Duodenal mucosa (tissue), 2 donors: ENCODE measurements at regions not wholly inside any gene's neighbourhood (a gene's known extent, or its start where the extent isn't known, plus 50 kb on each side); places are given as distances from the start of the nearest gene placed in this dataset.

ENCODE experiments used
- H3K27ac ChIP-seq: one replicate; pipeline ENCODE4 v1.7.0; 2013; ENCODE audit warnings: low read depth, low read length
- H3K27me3 ChIP-seq, 2 donors: one replicate each; pipeline ENCODE4 v1.7.0; 2013; ENCODE audit warnings: low read length in 2 of 2, control low read depth in 1 of 2; ENCODE audit not compliant: insufficient read depth in 2 of 2, control insufficient read depth in 1 of 2
- H3K36me3 ChIP-seq, 2 donors: one replicate each; pipeline ENCODE4 v1.7.0; 2013; ENCODE audit warnings: low read length in 2 of 2, control low read depth in 1 of 2; ENCODE audit not compliant: insufficient read depth in 2 of 2, control insufficient read depth in 1 of 2
- H3K4me1 ChIP-seq, 2 donors: one replicate each; pipeline ENCODE4 v1.7.0; 2013; ENCODE audit warnings: low read length in 2 of 2, control low read depth in 1 of 2; ENCODE audit not compliant: insufficient read depth in 2 of 2, control insufficient read depth in 1 of 2
- H3K4me3 ChIP-seq, 2 donors: one replicate each; pipeline ENCODE4 v1.7.0; 2013; ENCODE audit warnings: low read length in 2 of 2, low read depth in 1 of 2
- H3K9ac ChIP-seq, 2 donors: one replicate each; pipeline ENCODE4 v1.7.0; 2013; ENCODE audit warnings: low read length in 2 of 2, low read depth in 1 of 2
- H3K9me3 ChIP-seq, 2 donors: one replicate each; pipeline ENCODE4 v1.7.0; 2013; ENCODE audit warnings: low read length in 2 of 2, control low read depth in 1 of 2; ENCODE audit not compliant: control insufficient read depth in 1 of 2

DNA sequence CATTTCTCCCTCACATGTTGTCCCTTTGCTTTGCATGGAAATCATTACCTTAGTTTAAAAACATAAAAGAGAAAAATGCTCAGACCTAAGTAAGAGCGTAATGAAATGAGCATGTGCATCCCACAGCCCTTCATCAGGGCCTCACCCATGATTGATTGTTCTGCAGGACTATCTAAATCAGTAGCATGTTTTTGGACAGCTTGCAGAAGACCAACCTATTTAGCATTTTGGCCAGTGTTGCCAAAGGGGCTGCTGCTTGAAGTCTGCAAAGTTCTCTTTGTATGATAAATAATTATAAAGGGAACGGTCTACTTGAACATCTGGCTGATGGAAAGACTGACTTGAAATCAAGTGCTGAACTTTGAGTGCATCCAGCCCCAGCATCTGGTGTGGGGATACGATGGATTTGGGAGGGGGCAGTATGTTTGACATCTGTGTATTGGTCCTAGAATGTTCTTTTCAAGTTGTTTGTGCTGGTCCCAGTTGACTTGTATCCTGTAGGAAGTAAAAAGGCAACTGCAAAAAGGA lies 76.1 kb upstream of the LIMCH1 start:
- H3K36me3 ChIP-seq, result no peaks in the 10 kb centered on the region
- H3K9me3 ChIP-seq, result no peaks in the 10 kb centered on the region
- no peak overlapping the region for H3K27ac ChIP-seq
- H3K27me3 ChIP-seq, result no peaks in the 10 kb centered on the region
- H3K4me3 ChIP-seq, result no peak overlapping the region
- no peak overlapping the region for H3K9ac ChIP-seq
- no peaks in the 10 kb centered on the region for H3K4me1 ChIP-seq

DNA sequence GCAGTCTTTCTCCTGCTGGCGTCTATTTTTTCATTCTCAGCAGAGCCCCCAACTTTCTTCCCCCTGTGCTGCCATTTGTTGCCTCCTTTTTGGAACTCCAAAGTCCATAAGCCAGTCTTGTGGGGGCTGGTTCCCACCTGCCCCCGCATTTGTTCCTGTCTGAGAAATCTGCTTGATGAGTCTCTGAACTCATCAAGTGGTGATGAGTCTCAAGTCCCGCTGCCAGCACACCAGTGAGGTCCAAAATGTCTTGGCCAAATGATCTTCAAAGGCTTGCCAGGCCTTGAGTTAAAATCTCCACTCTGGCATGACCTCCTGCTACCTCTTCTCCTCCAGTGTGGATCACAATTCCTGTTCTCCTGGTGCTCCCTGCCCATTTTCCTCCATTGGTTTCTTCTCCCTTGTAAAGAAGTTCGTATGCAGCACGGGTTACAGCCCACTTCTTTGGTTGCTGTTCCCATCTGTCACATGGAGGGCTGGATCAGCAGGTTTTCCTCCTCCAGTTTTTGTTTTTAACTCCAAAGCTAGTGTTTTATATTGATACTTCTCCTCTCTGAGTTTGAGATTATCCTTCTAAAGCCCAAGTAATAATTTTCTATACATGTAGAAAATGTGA lies 72.7 kb upstream of the LIMCH1 start:
- H3K27ac ChIP-seq, result no peak overlapping the region
- H3K4me3 ChIP-seq, result no peak overlapping the region
- no peak overlapping the region for H3K9ac ChIP-seq
- no peaks in the 10 kb centered on the region for H3K27me3 ChIP-seq
- no peaks in the 10 kb centered on the region for H3K4me1 ChIP-seq
- H3K9me3 ChIP-seq, result no peaks in the 10 kb centered on the region
- H3K36me3 ChIP-seq, result no peaks in the 10 kb centered on the region

DNA sequence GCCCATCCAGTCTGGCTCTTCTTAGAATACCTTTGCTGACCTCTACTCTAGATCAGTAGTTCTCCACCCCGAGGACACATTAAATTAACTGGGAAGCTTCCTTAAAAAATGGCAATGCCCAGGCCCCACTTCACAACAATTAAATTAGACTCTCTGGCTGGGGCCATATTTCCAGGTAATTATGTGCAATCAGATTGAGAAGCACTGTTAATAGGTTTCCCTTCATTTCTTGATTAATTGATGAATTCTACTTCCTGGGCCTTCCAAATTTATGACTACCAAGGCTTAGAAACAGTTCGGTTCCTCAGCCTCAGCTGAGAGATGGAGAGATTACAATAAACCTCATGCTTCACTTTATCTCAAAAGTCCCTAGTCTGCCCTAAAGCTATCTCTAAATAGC lies 71.7 kb upstream of the LIMCH1 start:
- Histone ChIP-seq H3K4me1 (no peaks in the 10 kb centered on the region), H3K27ac (no peak overlapping the region), H3K27me3 (no peaks in the 10 kb centered on the region), H3K9ac (no peak overlapping the region), H3K36me3 (no peaks in the 10 kb centered on the region), H3K4me3 (no peak overlapping the region), H3K9me3 (no peaks in the 10 kb centered on the region)

DNA sequence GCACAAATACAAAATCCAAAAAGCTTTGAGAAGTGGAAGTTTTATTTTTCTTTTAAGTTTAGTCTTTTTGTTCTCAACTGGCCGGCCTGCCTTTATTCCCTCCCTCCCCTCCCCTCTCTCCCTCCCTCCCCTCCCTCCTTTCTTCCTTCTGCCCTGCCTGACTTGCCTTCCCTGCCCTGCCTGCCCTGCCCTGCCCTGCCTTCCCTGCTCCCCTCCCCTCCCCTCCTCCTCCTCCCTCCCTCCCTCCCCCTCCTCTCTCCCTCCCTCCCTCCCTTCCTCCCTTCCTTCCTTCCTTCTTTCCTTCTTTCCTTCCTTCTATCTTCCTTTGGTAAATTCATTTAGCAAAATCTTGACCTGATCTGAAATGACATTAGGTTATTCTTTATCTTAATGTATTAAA lies 69.8 kb upstream of the LIMCH1 start:
- no peak overlapping the region for H3K27ac ChIP-seq
- H3K4me3 ChIP-seq, result no peak overlapping the region
- H3K4me1 ChIP-seq, result no peaks in the 10 kb centered on the region

DNA sequence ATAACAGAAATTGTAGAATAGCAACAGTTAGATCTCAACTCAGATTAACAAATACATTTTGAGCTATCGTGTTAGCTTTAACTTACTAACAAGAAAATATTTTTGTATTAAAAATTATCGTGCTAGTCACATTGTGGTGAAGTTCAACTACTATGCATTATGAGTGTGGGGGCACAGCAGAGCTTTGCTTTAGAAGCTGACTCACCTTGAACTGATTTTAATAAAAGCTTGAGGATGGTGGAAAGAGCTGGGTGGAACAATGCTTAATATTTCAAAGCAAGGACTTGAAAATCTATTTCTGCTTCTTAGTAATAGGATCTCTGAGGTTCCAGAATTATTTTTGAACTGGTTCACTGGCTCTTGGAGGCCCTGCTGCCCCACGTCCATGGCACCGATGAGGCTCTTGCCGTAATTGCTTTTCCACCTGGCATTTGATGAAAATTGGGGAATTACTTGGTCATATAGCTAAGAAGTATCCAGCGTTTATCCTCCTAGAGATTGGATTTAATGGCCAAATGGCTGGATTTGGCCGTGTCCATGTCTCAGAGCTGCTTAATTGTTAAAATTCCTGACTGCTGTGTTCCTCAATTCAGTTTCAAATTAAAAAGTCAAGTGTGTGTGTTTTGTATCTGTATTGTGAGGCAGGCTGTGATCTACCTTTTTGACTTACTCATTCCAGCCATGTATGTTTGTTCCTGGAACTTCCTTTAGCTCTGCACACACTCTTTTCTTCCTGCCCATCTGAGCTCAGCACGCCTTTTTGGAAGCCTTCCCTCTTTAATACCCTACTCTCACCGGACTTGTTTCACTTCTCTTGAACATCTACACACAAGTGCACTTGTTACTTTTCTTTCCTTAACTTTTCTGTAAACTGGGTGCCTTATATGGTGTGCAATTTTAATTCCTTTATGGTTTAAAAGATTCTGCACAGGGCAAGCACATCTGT lies 66.6 kb upstream of the LIMCH1 start:
- no peak overlapping the region for H3K27ac ChIP-seq
- H3K4me1 ChIP-seq, result no peaks in the 10 kb centered on the region
- H3K9me3 ChIP-seq, result no peaks in the 10 kb centered on the region
- no peaks in the 10 kb centered on the region for H3K36me3 ChIP-seq
- no peak overlapping the region for H3K9ac ChIP-seq
- H3K4me3 ChIP-seq, result no peak overlapping the region
- H3K27me3 ChIP-seq, result no peaks in the 10 kb centered on the region

More for the DNA sequence above, 69.8 kb upstream of the LIMCH1 start:
- H3K9ac ChIP-seq, result no peak overlapping the region
- no peaks in the 10 kb centered on the region for H3K36me3 ChIP-seq
- no peaks in the 10 kb centered on the region for H3K27me3 ChIP-seq
- H3K9me3 ChIP-seq, result no peaks in the 10 kb centered on the region

DNA sequence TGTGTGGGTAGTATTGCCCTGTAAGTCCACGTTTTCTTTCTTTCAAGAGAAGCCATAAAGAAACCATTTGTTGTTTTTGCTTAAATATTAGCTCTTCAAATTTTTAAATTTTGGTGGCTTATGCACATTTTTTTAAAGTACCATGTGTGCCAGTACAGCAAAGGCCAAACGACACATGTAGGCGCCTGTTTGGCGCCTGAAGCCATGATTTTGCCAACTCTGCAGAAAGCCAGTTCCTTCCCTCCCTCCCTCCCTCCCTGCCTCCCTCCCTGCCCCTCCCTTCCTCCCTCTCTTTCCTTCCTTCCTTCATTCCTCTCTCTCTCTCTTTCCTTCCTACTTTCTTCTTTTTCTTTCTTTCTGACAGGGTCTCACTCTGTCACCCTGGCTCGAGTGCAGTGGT lies 65.9 kb upstream of the LIMCH1 start:
- H3K4me3 ChIP-seq, result no peak overlapping the region
- H3K9ac ChIP-seq, result no peak overlapping the region
- no peaks in the 10 kb centered on the region for H3K36me3 ChIP-seq
- no peaks in the 10 kb centered on the region for H3K9me3 ChIP-seq
- H3K27ac ChIP-seq, result no peak overlapping the region
- no peaks in the 10 kb centered on the region for H3K27me3 ChIP-seq
- H3K4me1 ChIP-seq, result no peaks in the 10 kb centered on the region

DNA sequence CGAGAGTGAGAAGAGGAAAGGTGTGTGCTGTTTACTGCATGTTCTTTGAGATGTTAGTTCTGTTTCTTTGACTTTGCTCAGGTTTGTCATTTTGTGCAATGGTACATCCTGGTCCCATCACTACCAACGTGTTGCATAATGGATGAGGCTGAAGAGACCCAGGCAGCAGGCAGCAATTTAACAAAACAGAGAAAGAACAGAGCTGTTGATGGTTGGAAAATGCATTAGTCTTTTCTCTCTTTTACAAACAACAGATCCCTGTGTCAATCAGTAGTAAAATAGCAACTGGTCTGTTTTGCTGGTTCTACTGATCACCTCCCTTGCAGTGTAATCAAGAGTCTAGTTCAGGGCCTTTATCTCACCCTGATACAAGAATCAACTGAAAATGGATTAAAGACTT lies 64.8 kb upstream of the LIMCH1 start:
- Histone ChIP-seq H3K9ac (no peak overlapping the region), H3K27ac (no peak overlapping the region), H3K36me3 (no peaks in the 10 kb centered on the region), H3K4me3 (no peak overlapping the region), H3K9me3 (no peaks in the 10 kb centered on the region), H3K27me3 (no peaks in the 10 kb centered on the region), H3K4me1 (no peaks in the 10 kb centered on the region)

DNA sequence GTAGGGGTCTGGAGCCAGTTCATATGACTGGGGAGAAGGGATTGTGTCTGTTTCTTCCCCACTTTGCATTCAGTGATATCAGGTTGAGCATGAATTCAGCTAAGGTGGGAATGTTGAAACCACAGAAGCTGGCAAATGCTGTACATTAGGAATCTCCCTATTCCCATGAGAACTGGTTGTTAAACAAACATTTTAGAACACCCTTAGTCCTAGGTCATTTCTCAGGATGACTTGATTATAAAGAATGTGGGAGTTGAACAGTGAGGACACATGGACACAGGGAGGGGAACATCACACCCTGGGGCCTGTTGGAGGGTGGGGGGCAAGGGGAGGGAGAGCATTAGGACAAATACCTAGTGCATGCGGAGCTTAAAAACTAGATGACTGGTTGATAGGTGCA lies 62.6 kb upstream of the LIMCH1 start:
- no peak overlapping the region for H3K4me3 ChIP-seq
- H3K9me3 ChIP-seq, result no peaks in the 10 kb centered on the region
- no peaks in the 10 kb centered on the region for H3K27me3 ChIP-seq
- no peaks in the 10 kb centered on the region for H3K4me1 ChIP-seq
- H3K27ac ChIP-seq, result no peak overlapping the region
- no peak overlapping the region for H3K9ac ChIP-seq
- no peaks in the 10 kb centered on the region for H3K36me3 ChIP-seq

DNA sequence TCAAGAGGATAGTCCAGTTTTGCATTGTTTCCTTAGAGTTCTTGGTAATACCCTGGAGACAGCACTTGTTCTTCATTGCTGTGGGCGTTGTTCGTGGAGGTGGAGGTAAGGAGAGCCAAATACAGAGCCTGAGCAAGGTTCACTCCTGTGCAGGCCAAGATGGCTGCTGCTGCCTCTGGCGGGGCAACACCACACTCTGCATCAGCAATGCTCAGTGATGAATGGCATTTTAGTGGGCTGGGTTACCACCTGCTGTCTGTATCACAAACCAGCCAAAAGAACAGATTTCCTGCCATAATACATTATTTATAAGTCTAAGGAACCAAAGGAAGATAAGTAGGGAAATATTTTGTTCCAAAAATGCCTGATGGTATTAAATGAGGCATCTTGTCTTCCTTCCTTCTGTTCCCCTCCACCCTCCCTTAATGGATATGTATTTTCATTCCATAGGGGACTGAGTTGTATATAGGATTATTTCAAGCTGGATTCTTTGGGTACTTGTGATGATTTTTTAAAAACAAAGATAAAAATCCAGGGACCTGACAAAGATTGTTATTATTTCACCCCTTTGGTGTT lies 61.6 kb upstream of the LIMCH1 start:
- H3K36me3 ChIP-seq, result no peaks in the 10 kb centered on the region
- H3K9me3 ChIP-seq, result no peaks in the 10 kb centered on the region
- no peak overlapping the region for H3K9ac ChIP-seq
- no peaks in the 10 kb centered on the region for H3K4me1 ChIP-seq
- H3K4me3 ChIP-seq, result no peak overlapping the region
- no peak overlapping the region for H3K27ac ChIP-seq
- H3K27me3 ChIP-seq, result no peaks in the 10 kb centered on the region
